Caco-2 (cell line): ENCODE measurements at regions not wholly inside any gene's neighbourhood (a gene's known extent, or its start where the extent isn't known, plus 50 kb on each side); places are given as distances from the start of the nearest gene placed in this dataset.
"Not testable (repeated sequence)": the region's sequence is repeated elsewhere in the genome, so short reads cannot be mapped to it uniquely, and the experiment has no call there.

ENCODE experiments used
- BruUV-seq: library from RNA; stranded (reverse); fragments of 400-500 nt; replicated peaks from 2 replicates; lab custom pipeline; 2021; lab: Mats Ljungman, UMichigan
- CTCF ChIA-PET: fragments of 300-600 bp; sonication (Branson Sonifier 250); formaldehyde crosslinking; loops from one replicate; lab custom pipeline; 2022; ENCODE audit warnings: antibody characterized with exemption; lab: Charles Lee
- POLR2A ChIA-PET: fragments of 300-600 bp; sonication (Branson Sonifier 250); formaldehyde crosslinking; loops from one replicate; lab custom pipeline; 2022; ENCODE audit warnings: antibody characterized with exemption; lab: Charles Lee
- DNase-seq, 2 experiments: peaks; one replicate each; pipeline versions ENCODE4 v3.0.0 to v3.0.0-alpha.2; 2020 to 2022
- H3K27me3 ChIP-seq: replicated peaks from 2 replicates; pipeline ENCODE4 v1.6.0; 2011; ENCODE audit warnings: low read length; ENCODE audit not compliant: control insufficient read depth, insufficient read depth
- H3K36me3 ChIP-seq: 2 replicates; pipeline ENCODE4 v1.5.1; 2011; ENCODE audit warnings: low read length; ENCODE audit not compliant: control insufficient read depth, insufficient read depth
- H3K4me1 ChIP-seq: fragments of 250-450 bp; sonication (Bioruptor Pico); 2 replicates; pipeline ENCODE4 v1.5.1; 2020; ENCODE audit warnings: mild to moderate bottlenecking
- H3K4me3 ChIP-seq: 2 replicates; pipeline ENCODE4 v1.5.1; 2011; ENCODE audit warnings: low read depth, mild to moderate bottlenecking, control low read depth, low read length
- H3K9me3 ChIP-seq: fragments of 250-450 bp; sonication (Bioruptor Pico); 2 replicates; pipeline ENCODE4 v1.5.1; 2020; ENCODE audit warnings: mild to moderate bottlenecking, moderate library complexity
- H3K27ac Mint-ChIP-seq: one replicate; pipeline ENCODE4 v1.8.0; 2022; ENCODE audit warnings: mixed read lengths; ENCODE audit not compliant: unreplicated experiment
- H3K27me3 Mint-ChIP-seq: one replicate; pipeline ENCODE4 v1.8.0; 2022; ENCODE audit warnings: mixed read lengths; ENCODE audit not compliant: insufficient read depth, unreplicated experiment
- H3K36me3 Mint-ChIP-seq: one replicate; pipeline ENCODE4 v1.8.0; 2022; ENCODE audit warnings: mild to moderate bottlenecking, mixed read lengths; ENCODE audit not compliant: insufficient read depth, unreplicated experiment
- H3K4me1 Mint-ChIP-seq: one replicate; pipeline ENCODE4 v1.8.0; 2022; ENCODE audit warnings: low read depth, mixed read lengths; ENCODE audit not compliant: unreplicated experiment
- H3K4me3 Mint-ChIP-seq: one replicate; pipeline ENCODE4 v1.8.0; 2022; ENCODE audit warnings: mild to moderate bottlenecking, moderate library complexity, mixed read lengths; ENCODE audit not compliant: unreplicated experiment
- H3K9me3 Mint-ChIP-seq: one replicate; pipeline ENCODE4 v1.8.0; 2022; ENCODE audit warnings: mixed read lengths; ENCODE audit not compliant: unreplicated experiment
- CTCF ChIP-seq, 2 experiments: fragments of 200-600 bp in 1 of 2; IDR thresholded peaks; 1 replicate in 1 of 2; 2 replicates in 1 of 2; pipeline versions ENCODE4 v1.5.1 to v1.8.0; 2011 to 2022; ENCODE audit warnings: antibody characterized with exemption in 1 of 2, control low read depth in 1 of 2, inconsistent platforms in 1 of 2, low read depth in 1 of 2, low read length in 1 of 2, mild to moderate bottlenecking in 1 of 2, moderate library complexity in 1 of 2; ENCODE audit not compliant: insufficient read depth in 1 of 2, severe bottlenecking in 1 of 2, unreplicated experiment in 1 of 2
- intact Hi-C: fragments of 100-400 bp; cut with micrococcal nuclease; formaldehyde crosslinking; loops from one replicate; pipeline ENCODE4 v1.10.0; 2022; ENCODE audit not compliant: unreplicated experiment

- Histone ChIP-seq H3K27me3 (no peaks in the 10 kb centered on the region), H3K9me3 (no peaks in the 10 kb centered on the region), H3K4me1 (no peaks in the 10 kb centered on the region), H3K36me3 (no peaks in the 10 kb centered on the region), H3K4me3 (no peak overlapping the region)
- no peak for DNase-seq
- intact Hi-C loops = no loop called here
- no peak overlapping the region for H3K27ac Mint-ChIP-seq
- H3K9me3 Mint-ChIP-seq = no peaks in the 10 kb centered on the region
- TF ChIP-seq CTCF (IDR thresholded peaks at IDR 0.05; ENCODE audit: insufficient read depth in 1 of 2, low read depth in 1 of 2, low read length in 1 of 2, severe bottlenecking in 1 of 2, unreplicated experiment in 1 of 2) = no peak
- H3K36me3 Mint-ChIP-seq = no peaks in the 10 kb centered on the region
- CTCF ChIA-PET = no interaction called here
- POLR2A ChIA-PET = no interaction called here
- no TSS peak for BruUV-seq
- no peak overlapping the region for H3K4me3 Mint-ChIP-seq
- no peaks in the 10 kb centered on the region for H3K4me1 Mint-ChIP-seq
- H3K27me3 Mint-ChIP-seq = peaks cover 9% of the 10 kb centered on the region
These were observed 443.3 kb downstream of the AGTPBP1 start for GRCh38 chr9:85298499-85298898.

- H3K4me1 Mint-ChIP-seq, H3K4me3 Mint-ChIP-seq, H3K36me3 ChIP-seq, H3K36me3 Mint-ChIP-seq, intact Hi-C loops, H3K9me3 ChIP-seq, CTCF ChIA-PET, DNase-seq, H3K4me1 ChIP-seq, POLR2A ChIA-PET, H3K9me3 Mint-ChIP-seq, H3K4me3 ChIP-seq, H3K27me3 Mint-ChIP-seq, BruUV-seq, H3K27me3 ChIP-seq, H3K27ac Mint-ChIP-seq: not testable (repeated sequence)
These were observed 446.5 kb downstream of the AGTPBP1 start for GRCh38 chr9:85295244-85295643.

GRCh38 chr9:85292261-85292660 lies 449.5 kb downstream of the AGTPBP1 start:
- no peaks in the 10 kb centered on the region for H3K4me1 Mint-ChIP-seq
- H3K27me3 Mint-ChIP-seq = peaks cover 2% of the 10 kb centered on the region
- no peaks in the 10 kb centered on the region for H3K9me3 Mint-ChIP-seq
- no peak for TF ChIP-seq CTCF (IDR thresholded peaks at IDR 0.05; ENCODE audit: insufficient read depth in 1 of 2, low read depth in 1 of 2, low read length in 1 of 2, severe bottlenecking in 1 of 2, unreplicated experiment in 1 of 2)
- ChIA-PET CTCF (no interaction called here), POLR2A (no interaction called here)
- H3K27ac Mint-ChIP-seq = no peak overlapping the region
- no TSS peak for BruUV-seq
- Histone ChIP-seq H3K9me3 (no peaks in the 10 kb centered on the region), H3K4me3 (no peak overlapping the region), H3K4me1 (no peaks in the 10 kb centered on the region), H3K36me3 (no peaks in the 10 kb centered on the region), H3K27me3 (no peaks in the 10 kb centered on the region)
- H3K4me3 Mint-ChIP-seq = no peak overlapping the region
- no peaks in the 10 kb centered on the region for H3K36me3 Mint-ChIP-seq
- intact Hi-C loops = no loop called here
- no peak for DNase-seq

- CTCF ChIA-PET = no interaction called here
These were observed 450.5 kb downstream of the AGTPBP1 start for GRCh38 chr9:85291266-85291665.

More at GRCh38 chr9:85291266-85291665, 450.5 kb downstream of the AGTPBP1 start:
- H3K27me3 Mint-ChIP-seq = peaks cover 5% of the 10 kb centered on the region
- DNase-seq = no peak
- intact Hi-C loops = no loop called here
- no peak for TF ChIP-seq CTCF (IDR thresholded peaks at IDR 0.05; ENCODE audit: insufficient read depth in 1 of 2, low read depth in 1 of 2, low read length in 1 of 2, severe bottlenecking in 1 of 2, unreplicated experiment in 1 of 2)
- H3K4me3 ChIP-seq = no peak overlapping the region
- no peaks in the 10 kb centered on the region for H3K9me3 Mint-ChIP-seq
- H3K4me1 ChIP-seq = no peaks in the 10 kb centered on the region
- no peak overlapping the region for H3K4me3 Mint-ChIP-seq
- H3K9me3 ChIP-seq = no peaks in the 10 kb centered on the region
- no peaks in the 10 kb centered on the region for H3K27me3 ChIP-seq
- H3K4me1 Mint-ChIP-seq = no peaks in the 10 kb centered on the region
- no peak overlapping the region for H3K27ac Mint-ChIP-seq
- POLR2A ChIA-PET = no interaction called here
- no TSS peak for BruUV-seq
- no peaks in the 10 kb centered on the region for H3K36me3 Mint-ChIP-seq
- no peaks in the 10 kb centered on the region for H3K36me3 ChIP-seq
